HG03135 (cell line): ENCODE measurements at regions not wholly inside any gene's neighbourhood (a gene's known extent, or its start where the extent isn't known, plus 50 kb on each side); places are given as distances from the start of the nearest gene placed in this dataset.

Experiments used
- ATAC-seq: cut with Tn5 transposase; IDR thresholded peaks from one replicate; pipeline ENCODE4 v1.9.1; 2021; ENCODE audit warnings: mild to moderate bottlenecking, moderate library complexity; ENCODE audit not compliant: unreplicated experiment

GRCh38 chr12:107271523-107271922, 178.2 kb upstream of the CRY1 start:
- ATAC-seq = no peak

- no peak for ATAC-seq
Observed at GRCh38 chr12:107275530-107275929, 182.2 kb upstream of the CRY1 start.

GRCh38 chr12:107277855-107278254, 184.5 kb upstream of the CRY1 start:
- no peak for ATAC-seq

GRCh38 chr12:107282628-107283027, 189.3 kb upstream of the CRY1 start:
- no peak for ATAC-seq

GRCh38 chr12:107283652-107284051, 190.3 kb upstream of the CRY1 start:
- ATAC-seq = no peak

- ATAC-seq = no peak
Observed at GRCh38 chr12:107284692-107285091, 191.3 kb upstream of the CRY1 start.

- no peak for ATAC-seq
Observed at GRCh38 chr12:107287436-107288413, 194.4 kb upstream of the CRY1 start.

GRCh38 chr12:107288414-107289127, 195.2 kb upstream of the CRY1 start:
- ATAC-seq = no peak

- ATAC-seq = no peak
Observed at GRCh38 chr12:107291018-107291417, 197.7 kb upstream of the CRY1 start.

GRCh38 chr12:107296681-107297089, 203.3 kb upstream of the CRY1 start:
- no peak for ATAC-seq

GRCh38 chr12:107302649-107303341, 209.4 kb upstream of the CRY1 start:
- ATAC-seq = no peak

GRCh38 chr12:107304588-107305532, 211.5 kb upstream of the CRY1 start:
- ATAC-seq = no peak

GRCh38 chr12:107306141-107306659, 212.9 kb upstream of the CRY1 start:
- no peak for ATAC-seq

- ATAC-seq = no peak
Observed at GRCh38 chr12:107308310-107308709, 215.0 kb upstream of the CRY1 start.

- ATAC-seq = no peak
Observed at GRCh38 chr12:107309020-107309419, 215.7 kb upstream of the CRY1 start.

- no peak for ATAC-seq
Observed at GRCh38 chr12:107310621-107311020, 217.3 kb upstream of the CRY1 start.

- no peak for ATAC-seq
Observed at GRCh38 chr12:107311682-107312081, 218.3 kb upstream of the CRY1 start.

- peak; percentile 68 for ATAC-seq
Observed at GRCh38 chr12:107317751-107318555, 224.6 kb upstream of the CRY1 start.

- ATAC-seq = no peak
Observed at GRCh38 chr12:107318556-107318805, 225.1 kb upstream of the CRY1 start.
